Head of caudate nucleus (tissue), 42 donors: ENCODE measurements at regions not wholly inside any gene's neighbourhood (a gene's known extent, or its start where the extent isn't known, plus 50 kb on each side); places are given as distances from the start of the nearest gene placed in this dataset.
"Not testable (repeated sequence)": the region's sequence is repeated elsewhere in the genome, so short reads cannot be mapped to it uniquely, and the experiment has no call there.

Experiments
- DNase-seq, 42 donors: peaks; one replicate each; pipeline versions ENCODE4 v3.0.0 to v3.0.0-alpha.2; 2020 to 2021; ENCODE audit warnings: mixed read lengths in 7 of 42
- intact Hi-C: fragments of 100-400 bp; cut with DNase I; formaldehyde crosslinking; loops from one replicate; pipeline ENCODE4 v1.15.0; 2022

DNA sequence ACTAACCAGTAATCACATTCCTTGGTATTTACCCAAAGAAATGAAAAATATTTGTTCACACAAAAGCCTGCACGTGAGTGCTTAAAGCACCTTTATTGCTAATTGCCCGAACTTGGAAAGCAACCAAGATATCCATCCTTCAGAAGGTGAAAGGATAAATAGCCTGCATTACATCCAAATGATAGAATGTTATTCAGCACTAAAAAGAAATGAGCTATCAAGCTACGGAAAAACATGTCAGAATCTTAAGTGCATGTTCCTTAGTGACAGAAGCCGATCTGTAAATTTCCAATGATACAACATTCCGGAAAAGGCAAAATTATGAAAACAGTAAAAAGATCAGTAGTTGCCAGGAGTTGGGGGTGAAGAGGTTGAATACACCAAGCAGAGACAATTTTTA lies 672.4 kb downstream of the TRIB2 start:
- intact Hi-C loops, DNase-seq: not testable (repeated sequence)

DNA sequence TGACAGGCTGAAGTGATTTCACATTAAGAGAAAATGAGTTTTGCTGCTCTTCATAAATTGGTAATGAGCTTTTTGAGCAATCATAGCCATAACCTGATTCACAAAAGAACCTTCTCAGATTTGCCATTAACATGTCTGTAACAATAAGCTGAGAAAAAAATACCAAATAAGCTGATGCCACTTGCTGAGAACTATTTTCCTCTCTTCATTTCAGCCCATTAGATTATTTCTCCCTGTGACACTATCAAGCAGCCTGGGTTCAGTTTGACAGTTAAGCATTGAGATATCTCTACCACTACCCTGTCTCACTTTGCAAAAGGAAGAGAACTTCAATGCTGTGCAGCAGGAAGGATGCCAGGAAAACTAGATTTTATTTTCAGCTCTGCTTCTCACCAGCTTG lies 673.9 kb downstream of the TRIB2 start:
- intact Hi-C loops, result no loop called here
- DNase-seq, result no peak

DNA sequence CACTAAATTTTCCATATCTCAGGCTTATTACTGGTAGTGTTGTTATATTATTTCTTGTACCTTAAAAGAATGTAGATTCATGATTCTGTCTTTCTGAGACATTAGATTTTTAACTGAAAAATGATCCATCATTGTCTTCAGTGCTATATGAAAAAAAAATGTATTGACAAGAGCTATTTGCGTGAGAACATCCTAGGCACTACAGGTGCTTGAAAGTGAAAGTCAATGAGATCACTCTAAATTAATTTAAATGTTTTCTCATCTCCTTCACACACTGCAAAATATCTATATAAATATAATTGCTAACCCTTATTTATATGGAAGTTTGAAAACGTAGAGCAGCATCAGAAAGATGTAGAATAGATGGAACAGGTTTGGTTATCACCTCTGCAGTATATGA lies 684.6 kb downstream of the TRIB2 start:
- DNase-seq, result no peak
- intact Hi-C loops, result no loop called here

DNA sequence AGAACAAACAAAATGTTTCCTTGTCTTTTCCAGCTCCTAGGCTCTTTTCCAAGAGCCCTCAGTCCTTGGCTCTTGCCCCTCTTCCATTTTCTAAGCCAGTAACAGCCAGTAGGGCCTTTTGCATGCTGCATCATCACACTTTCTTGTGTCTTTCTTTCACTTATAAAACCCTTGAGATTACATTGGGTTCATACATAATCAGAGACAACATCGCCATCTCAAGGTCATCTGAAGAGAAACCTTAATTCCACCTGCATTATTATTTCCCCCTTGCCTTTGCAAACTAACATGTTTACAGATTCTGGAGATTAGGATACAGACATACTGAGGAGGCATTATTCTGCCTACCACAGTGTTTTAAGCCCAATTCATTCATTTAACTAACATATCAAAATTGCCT lies 697.3 kb downstream of the TRIB2 start:
- no peak for DNase-seq
- intact Hi-C loops, result no loop called here

DNA sequence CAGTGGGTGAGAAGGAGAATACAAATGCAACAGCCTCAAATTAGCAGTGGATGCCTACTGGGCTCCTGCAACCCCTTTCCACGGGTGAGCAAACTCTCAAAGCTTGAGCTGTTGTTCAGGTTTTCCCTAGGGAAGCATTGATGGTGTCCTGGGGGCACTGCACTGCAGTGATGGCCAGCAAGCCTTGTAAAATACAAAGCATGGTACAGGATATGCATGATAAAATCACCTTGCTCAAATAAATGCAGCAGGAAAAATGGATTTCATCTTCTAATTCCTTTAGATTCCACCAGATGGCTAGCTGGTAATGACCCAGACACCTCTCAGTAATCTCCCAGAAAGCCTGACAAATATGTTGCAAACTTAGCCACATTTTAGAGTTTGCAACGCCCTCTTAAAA lies 698.2 kb downstream of the TRIB2 start:
- no peak for DNase-seq
- intact Hi-C loops, result no loop called here

DNA sequence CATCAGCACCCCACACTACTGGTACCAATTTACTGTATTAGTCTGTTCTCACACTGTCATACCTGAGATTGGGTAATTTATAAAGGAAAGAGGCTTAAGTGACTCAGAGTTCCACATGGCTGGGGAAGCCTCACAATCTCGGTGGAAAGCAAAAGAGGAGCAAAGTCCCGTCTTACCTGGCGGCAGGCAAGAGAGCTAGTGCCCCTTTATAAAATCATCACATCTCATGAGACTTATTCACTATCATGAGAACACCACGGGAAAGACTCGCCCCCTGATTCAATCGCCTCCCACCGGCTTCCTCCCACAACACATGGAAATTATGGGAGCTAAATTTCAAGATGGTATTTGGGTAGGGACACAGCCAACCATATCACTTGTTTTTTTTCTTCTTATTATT lies 717.2 kb downstream of the TRIB2 start:
- peak in 21 of 42 donors; percentile 2 to 53 (median 15) for DNase-seq
- intact Hi-C loops, result no loop called here

DNA sequence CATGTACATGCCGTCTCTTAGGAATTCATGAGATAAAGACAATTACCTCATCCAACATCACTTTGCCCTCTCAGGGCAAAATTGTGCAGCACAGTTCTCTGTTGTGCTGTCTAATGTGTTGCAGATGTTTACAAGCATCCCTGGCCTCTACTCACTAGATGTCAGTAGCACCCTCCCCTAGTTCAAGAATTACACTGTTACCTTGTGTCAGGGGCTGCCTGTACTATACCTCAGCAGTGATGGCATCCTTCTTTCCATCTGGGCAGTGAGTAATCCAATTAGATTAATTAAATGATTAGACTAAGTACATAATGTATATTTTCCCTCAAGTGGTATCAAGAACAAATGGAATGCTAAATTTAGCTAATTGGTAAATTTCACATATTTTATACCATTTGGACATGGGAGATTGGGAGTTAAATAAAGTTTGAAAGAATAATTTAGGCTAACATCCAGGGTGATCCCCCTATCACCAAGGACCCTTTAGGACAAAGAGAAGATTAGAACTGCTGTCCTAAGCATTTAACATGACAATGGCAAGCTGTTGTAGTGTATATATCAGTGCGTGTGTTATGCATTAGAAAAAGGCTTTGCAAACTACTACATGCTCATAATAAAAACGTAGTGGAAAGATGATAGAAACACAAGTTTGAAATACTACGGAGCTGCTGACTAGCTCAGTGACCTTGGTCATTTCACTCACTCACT lies 727.0 kb downstream of the TRIB2 start:
- DNase-seq, intact Hi-C loops: not testable (repeated sequence)

DNA sequence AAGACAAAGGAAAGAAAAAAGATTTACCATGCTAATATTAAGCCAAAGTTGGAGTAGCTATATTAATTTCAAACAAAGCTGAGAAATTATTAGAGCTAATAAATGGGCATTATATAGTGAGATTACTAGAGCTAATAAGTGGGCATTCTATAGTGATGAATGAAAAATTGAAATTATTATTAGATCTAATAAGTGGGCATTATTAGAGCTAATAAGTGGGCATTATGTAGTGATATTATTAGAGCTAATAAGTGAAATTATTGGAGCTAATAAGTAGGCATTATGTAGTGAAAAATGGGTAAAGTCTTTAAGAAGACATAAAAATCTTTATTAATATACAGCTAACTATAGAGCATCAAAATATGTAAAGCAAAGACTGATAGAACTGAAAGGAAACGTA lies 745.7 kb downstream of the TRIB2 start:
- intact Hi-C loops, result no loop called here
- no peak for DNase-seq

DNA sequence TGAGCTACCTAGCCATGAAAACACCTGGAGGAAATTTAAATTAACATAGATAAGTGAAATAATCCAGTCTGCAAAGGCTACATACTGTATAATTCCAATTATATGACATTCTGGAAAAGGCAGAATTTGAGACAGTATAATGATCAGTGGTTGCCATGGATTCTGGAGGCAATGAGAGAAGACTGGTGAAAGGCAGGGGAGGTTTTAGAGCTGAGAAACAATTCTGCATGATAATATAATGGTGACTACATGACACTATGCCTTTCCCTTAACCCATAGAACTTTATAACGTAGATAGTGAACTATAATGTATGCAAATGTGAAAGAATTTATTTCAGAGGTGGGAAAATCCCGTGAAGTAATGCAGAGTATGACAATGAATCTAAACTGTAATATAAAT lies 749.3 kb downstream of the TRIB2 start:
- intact Hi-C loops, result no loop called here
- DNase-seq, result no peak

DNA sequence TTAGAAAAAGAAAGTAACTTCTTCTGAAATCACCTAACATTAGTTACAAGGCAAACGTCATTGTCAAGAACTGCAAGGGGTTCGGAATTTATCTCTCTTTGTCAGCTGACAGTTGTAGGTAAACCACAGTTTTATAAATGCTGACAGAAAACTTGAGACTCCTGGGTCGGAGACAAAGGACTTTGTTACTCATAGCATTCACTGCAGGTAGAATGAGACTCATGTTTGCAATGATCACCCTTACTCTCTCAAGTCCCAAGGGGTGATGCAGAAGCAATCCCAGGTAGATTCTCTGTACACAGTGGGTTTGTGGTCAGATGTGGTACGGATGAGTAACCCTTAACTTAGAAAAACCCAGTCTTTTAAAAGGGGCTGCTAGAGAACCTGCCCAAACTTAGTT lies 757.8 kb downstream of the TRIB2 start:
- intact Hi-C loops, result no loop called here

DNA sequence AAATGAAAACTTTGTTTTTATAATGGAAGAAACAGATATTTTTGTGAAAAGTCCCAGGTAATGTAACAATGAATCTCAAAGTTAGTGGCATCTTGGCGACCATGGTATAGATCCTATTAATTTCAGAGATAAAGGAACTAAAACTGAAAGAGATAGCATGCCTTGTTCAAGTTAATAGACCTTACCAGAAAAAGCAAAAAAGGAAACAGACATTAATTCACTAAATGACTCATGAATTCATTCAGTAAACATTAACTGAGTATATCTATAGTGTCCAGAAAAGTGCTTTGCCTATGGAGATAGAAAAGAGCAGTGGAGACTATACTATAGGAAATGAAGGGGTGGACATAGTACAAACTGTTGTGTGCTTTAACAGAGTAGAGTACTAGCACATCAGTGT lies 763.3 kb downstream of the TRIB2 start:
- intact Hi-C loops, result no loop called here
- DNase-seq, result no peak

More for the DNA sequence above, 757.8 kb downstream of the TRIB2 start:
- no peak for DNase-seq

DNA sequence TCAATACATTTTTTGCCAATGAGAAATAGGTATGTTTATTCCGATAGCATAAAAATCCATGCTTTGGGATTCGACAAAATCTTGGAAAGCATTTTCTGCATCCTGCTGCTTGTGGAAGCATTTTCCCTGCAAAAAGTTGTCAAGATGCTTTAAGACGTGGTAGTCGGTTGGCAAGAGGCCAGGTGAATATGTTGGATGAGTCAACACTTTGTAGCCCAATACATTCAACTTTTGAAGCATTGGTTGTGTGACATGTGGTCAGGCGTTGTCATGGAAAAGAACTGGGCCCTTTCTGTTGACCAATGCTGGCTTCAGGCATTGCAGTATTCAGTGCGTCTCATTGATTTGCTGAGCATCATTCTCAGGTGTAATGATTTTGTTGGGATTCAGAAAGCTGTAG lies 764.5 kb downstream of the TRIB2 start:
- intact Hi-C loops, result no loop called here
- DNase-seq, result no peak

DNA sequence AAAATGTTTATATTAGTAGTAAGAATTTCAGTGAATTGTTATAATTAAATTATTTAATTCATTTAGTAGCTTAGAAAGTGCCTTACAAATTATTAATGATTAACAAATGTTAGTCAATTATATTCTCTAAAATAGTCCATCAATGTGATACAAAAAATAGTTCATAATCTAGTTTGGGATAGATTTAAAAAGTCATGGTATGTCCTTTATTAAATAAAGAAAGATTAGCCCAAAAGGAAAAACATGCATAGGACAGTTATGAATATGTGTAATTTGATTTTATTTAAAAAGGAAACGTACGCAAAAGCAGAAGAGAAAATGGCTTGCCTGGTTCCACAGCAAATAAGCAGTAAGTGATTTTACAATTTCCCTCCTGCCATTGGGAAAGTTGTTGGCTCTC lies 768.5 kb downstream of the TRIB2 start:
- DNase-seq, result no peak
- intact Hi-C loops, result no loop called here

DNA sequence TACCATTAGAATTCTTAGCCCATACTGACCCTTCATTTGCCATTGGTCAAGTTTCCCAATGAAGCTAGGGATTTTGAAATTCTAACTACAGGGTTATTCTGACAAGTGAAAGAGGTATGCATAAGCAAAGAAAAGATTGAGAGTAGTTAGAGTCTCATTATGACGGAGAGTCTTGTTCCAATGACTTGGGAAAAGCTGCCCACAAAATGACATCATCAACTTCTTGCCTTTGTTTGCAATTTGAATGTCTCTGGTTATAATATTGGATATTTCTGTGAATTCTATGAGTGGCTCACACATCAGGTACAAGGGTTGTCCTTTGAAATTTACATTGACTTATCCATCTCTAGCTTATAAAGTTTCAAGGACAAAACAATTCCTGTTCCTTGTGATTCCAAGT lies 772.2 kb downstream of the TRIB2 start:
- intact Hi-C loops, result no loop called here
- no peak for DNase-seq

DNA sequence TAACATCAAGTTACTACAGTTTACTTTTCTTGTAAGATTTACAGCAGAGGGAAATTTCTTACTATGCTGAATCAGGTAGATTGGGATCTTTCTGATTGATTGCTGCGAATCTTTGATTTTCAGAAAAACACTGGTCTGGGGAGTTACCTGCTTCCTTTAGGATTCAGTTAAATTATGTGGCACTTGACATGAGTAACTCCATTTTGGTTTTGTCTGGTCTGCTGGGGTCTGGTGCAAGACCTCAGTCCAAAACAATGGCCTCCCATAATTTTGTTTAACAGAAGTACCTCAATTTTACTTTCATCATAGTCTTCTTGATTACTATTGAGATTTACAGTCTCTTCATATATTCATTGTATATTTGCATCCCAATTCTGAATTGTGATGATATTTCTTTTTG lies 775.5 kb downstream of the TRIB2 start:
- intact Hi-C loops, result no loop called here
- no peak for DNase-seq

DNA sequence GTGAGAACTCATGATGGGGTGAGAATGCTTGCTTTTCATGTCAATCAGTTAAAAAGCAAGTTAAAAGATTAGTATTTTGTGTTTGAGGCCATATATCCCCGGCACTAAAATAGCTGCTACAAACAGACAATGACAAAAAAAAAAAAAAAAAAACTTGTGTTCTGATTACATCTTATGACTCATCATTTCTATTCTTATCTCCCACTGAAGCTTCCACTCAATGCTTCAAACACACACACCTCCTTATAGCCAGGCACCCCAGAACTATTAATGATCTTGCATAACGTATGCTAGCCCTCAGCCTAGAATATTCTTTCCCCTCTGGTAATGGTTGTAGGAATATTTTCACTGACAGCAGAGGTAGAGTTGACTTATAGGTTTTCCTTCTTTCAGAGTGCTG lies 778.3 kb downstream of the TRIB2 start:
- intact Hi-C loops, result no loop called here
- no peak for DNase-seq

DNA sequence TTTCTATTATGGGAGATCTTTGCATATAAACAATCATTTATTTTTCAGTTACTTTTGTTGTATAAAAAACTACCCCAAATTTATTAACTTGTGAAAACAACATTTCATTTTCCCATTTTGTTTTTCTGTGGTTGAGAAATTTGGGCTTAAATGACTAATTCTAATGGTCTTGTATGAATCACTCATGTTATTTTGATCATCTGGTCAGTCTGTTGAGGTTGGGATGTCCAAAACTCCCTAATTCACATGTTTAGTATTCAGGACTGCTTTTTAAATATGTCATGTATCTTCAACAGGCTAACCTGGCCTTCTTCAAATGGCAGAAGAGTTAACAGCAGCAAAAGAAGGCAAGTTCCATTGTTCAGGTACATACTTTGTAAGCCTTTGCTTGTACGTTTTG lies 788.1 kb downstream of the TRIB2 start:
- no peak for DNase-seq
- intact Hi-C loops, result no loop called here

DNA sequence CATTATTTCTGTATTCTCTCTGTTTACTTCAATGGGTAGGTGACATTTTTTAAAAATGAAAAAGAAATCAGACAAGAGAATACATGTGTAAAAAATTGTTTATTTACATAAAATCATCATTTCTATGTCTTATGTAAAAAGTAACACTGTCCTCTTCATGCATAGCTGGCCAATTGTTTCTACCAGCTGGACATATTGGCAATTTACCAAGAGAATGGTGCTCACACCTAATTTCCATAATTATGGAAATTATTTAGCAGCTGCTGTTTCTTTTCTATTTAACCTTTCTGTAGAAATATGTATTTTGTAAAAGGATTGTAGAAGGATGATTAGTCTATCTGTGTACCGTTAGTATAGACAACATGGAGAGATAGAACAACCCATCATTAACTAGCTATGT lies 791.9 kb downstream of the TRIB2 start:
- no peak for DNase-seq
- intact Hi-C loops, result no loop called here

DNA sequence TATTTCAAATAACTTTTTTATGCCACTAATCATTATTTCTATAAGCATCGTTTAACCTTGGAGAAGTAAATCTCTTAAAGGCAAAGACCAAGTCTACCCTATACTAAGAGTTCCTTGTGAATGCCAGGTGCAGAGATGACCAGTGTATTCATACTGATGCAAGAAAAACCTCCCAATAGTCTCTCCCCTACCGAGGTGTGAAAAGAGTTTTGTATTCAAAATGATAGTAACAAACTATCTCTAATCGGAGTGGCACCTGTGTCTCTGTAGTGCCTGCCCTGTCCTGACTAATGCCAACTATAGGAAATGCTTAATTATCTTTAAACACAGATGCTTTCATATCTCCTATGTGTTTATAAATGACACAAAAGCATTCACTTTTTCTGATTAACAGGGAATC lies 798.5 kb downstream of the TRIB2 start:
- DNase-seq, result no peak
- intact Hi-C loops, result no loop called here

DNA sequence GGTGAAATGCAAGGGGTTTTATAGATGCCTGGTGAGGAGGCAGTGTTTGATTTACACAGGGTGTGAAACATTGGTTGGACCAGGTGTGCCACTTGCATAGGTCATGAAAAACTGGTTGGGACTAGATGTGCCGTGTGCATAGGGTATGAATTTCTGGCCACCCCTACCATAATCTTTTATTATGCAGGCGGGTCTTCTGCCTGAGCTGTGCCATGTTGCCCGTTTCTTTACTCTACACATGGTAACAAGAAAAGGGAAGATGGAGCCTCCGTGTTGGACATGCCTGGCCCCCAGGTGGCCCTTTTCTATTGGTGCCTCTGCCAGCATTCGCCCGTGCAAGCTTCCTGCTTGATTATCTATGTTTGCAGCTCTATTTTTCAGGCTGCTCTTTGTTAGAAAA lies 805.4 kb downstream of the TRIB2 start:
- no peak for DNase-seq
- intact Hi-C loops, result no loop called here

DNA sequence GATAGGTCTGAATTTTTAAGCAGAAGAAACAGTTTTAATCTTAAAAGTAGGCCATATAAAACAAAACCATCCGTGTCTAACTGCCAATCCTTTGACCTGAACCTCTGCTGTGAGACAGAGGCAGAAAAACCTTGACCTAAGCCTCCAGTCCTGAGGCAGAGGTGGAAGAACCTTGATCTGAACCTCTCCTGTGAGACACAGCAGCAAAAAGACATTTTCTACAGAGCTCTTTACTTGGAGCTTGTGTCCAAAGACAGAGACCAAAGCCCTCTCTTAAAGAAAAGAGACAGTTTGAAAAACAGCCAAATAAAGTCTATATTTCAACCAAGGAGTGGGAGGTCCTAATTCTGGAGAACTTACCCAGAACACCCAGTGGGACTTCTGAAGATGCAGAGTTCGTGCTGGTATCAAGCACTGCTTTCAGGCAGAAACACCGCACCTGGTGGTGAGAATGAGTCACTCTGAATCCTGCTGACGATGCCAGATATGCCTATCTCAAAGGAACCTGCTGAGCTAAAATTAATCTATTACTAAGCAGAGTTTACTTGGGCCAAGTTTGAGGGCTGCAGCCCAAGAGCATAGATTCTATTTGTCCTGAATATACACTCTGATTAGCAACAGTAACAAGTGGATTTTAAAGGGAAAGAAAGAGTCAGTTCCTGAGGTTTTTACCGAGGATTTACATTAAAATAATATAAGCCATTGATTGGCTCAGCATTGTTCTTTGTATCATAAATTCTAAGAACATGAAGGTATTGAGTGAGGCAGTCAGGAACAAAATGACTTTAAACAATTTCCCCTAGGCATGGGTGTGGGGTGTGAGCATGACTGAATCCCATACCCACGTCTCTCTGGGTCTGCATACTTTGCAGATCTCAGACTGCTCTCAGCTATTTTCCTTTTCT lies 806.4 kb downstream of the TRIB2 start:
- intact Hi-C loops, result no loop called here
- peak in 7 of 42 donors; percentile 7 to 19 (median 10) for DNase-seq
